OCI-M1 (cell line): ENCODE measurements at regions not wholly inside any gene's neighbourhood (a gene's known extent, or its start where the extent isn't known, plus 50 kb on each side); places are given as distances from the start of the nearest gene placed in this dataset.
A peak's percentile ranks its signal among the peaks of the same experiment; 100 is the strongest.

Experiments used
- DNase-seq: peaks from one replicate; lab custom pipeline; 2025; lab: John Stamatoyannopoulos, UW

DNA sequence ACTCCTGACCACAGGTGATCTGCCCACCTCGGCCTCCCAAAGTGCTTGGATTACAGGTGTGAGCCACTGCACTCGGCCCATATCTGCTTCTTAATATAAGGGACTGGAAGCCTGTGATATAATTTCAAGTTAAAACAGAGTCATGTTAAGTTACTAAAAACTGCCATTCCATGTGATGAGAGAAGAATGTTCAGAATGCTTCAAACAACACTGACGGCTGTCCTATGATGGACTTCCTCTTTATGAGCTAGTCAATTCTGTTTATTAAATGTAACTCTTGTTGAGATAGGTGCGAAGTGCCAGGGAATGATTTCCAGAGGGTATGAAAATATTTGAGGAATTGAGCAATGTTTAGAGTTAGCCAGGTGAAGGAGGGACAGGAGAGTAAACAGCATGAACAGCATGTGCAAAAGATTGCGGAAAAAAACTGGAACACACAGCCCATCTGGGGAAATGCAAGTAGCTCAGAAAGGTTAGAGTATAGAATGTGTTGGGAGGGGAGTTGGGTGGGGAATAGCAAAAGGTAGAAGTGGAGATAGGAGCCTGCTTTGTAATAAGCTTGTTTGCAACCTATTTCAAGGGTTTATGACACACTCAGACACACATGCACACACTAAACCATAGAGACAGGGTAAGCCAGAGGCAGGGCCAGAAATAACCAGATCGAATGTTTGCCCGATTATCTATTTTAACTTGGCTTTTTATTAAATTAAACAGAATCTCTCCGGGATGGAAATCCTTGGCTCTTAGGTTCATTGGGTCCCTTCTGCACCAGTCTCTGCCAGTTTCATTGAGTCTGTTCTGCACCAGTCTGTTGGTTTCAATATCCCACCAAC lies 135.6 kb upstream of the COX10 start:
- no peak for DNase-seq

DNA sequence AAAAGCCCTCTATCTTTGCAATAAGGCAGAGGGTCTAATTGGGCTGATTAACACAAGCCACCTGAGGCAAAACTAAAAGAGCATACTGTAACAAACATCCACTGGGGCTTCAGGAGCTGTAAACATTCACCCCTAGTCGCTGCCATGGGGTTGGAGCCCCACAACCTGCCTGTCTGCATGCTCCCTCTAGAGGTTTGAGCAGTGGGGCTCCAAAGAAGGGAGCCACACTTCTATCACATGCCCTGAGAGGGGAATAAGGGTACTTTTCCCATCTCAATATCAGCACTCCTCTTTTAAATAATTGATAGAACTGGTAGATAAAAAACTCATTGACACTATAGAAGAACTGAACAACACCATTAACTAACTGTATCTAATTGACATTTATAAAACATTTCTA lies 130.1 kb upstream of the COX10 start:
- no peak for DNase-seq

DNA sequence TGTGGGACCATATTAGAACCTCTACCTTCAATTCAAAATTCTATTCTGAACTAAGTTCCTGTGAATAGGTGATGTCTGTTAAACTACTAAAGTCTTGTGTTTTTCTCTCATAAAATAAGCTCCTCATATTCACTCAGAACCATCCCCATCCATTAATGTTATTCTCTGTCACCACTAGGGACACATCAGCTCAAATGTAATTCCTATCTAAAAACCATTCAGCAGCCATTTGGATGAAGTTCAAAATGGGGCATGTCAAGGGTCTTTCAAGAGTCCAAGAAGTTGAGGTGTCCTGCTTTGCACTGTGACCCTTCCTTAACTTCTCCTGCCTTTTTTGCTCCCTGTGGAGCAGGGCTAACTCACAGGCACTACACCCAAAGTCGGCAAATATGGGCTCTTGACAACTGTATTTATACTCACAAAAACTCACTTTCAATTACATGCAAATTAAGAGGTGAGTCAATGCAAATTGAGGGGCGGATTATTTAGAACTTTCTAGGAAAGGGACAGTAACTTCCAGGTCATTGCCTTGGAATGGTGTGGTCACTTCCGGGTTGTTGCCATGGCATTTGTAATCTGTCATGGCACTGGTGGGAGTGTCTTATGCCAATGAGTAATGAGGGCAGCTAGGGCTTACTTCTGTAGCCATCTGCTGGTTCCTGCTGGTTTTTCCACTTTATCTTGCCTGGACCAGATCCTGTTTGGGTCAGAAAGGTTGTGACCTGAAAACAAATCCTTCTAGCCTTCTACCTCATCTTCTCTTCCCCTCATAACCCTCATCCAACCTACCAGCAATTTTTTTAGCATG lies 128.2 kb upstream of the COX10 start:
- DNase-seq = peak; percentile 94

DNA sequence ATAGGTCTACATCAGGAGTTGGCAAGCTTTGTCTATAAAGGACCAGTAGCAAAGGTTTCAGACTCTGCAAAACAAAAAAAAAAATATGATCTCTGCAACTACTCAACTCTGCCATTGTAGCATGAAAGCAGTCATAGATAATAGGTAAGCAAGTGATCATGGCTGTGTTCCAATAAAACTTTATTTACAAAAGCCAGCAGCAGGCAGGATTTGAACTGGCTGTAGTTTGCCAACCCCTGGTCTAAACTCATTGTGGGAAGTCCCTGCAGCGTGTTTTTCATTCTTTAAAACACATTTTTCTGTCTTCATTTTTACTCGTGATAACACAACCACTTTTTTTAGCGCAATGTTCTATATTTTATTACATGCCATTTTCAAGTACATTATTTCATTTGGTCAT lies 127.5 kb upstream of the COX10 start:
- DNase-seq = no peak

DNA sequence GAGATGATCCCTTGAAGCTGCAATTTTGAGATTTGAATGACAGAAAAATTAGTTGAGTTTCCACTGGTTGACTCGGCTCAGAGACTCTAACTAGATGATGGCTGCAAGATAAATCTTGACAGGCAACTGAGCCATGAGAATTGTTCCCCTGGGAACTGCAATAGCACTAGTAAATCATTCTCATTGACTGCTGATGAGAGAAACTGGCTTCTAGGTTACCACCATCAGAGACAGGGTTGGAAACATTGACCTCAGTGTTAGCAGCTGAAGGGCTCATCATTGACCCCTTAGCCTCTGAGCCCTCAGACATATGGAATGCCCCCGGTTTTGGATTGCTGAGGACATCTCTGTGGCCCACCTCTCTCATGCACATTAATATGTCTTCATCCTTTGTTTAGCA lies 125.4 kb upstream of the COX10 start:
- DNase-seq = no peak

DNA sequence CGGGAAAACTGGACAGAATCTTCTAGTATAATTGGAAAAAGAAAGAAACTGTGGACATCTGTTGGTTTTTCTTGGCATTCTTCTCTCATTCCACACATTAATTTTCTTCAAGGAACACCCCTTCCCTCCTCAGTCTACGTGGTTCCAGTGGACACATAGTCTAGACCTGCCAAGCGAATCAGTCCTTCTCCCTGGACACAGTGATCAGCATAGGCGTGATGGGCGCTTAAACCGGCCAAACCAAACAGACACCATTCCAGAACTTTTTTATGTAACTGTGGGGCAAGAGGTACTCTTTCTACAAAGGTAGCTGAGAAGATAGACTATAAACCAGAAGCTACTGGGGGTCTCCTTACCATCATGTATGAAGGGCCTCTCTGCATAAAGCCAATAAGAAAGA lies 121.8 kb upstream of the COX10 start:
- DNase-seq = no peak

DNA sequence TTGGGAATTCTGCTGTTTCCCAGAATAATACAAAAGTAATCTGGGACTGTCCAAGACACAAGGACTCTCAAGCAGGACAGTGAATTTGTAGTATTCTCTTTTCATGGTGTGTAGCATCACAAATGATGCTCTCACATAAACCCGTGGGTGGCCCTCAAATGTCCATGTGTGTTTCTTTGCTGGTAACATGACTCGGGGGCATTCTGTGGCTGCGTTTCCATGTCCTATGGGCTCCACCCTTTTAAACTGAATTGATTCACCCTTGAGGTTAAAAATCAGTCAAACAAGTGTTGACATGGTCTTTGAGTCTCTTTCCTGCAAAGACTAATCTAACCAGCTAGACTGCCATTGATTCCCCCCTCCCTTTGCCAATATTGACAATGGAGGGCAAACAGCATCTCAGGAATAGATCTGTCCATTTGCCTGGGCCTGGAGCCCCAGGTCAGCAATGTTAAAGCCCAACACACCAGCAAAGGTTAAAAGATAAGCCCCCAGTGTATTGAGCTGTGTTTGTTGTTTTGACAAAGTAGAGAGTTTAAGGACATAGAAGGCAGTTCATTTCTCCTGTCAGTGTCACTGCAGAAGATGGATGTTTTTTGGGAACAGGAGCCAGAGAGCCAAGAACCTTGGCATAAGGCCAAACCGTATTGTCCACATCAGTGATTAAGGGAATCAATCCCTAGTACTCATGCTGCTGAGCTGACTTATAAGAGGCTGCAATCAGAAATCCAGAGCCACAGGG lies 117.1 kb upstream of the COX10 start:
- no peak for DNase-seq

DNA sequence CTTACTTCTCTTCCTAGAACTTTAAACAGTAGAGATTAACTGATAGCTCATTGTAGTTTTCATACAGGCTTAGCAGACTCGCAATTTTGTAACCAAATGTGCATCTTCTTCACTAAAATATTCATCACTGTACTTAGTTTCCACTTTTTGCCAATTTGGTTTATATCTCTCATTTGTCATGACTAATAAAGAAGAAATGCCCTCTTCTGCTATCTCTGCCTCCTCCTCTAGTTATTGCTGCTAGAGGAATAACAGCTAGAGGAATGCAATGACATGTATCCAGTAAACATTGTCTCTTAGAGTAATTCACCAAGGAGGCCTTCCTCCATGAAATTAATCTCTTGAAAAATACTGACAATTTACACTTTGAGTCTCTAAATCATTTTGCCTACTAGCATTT lies 115.5 kb upstream of the COX10 start:
- no peak for DNase-seq

DNA sequence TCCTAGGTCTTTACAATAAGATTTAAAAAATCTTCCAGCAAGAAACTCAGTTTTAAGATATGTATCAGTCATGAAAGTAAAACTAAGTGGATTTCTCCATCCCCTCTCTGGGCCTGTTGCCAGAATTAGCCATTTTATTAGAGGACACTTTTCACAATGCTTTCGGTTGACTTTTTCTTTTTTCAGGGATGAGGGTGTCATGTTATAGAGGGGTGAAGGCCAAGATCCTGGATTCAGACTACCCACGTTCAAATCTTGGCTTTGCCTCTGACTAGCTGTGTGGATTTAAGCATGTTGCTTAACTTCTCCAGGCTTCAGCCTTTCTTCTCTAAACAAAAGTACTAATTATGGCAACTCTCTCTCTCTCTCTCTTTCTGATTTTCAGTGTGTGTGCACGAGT lies 111.7 kb upstream of the COX10 start:
- DNase-seq = peak; percentile 34

DNA sequence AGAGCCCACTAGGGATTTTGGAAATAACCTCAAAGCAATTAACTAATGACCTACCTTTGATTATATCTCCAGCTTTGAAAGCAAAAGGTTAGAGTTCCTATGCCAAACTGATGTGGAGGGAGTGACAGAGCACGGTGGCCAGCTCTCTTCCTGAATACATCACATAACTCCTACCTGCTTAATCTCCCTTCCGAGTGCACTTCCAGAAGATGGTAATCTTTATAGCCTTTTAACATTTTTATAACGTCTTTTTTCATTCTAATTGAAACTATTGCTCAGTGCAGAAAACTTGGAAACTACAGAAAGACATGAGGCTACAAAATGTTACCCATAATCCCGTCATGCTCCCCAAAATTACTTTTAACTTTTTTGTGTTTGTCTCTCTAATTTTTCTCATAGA lies 110.5 kb upstream of the COX10 start:
- no peak for DNase-seq

DNA sequence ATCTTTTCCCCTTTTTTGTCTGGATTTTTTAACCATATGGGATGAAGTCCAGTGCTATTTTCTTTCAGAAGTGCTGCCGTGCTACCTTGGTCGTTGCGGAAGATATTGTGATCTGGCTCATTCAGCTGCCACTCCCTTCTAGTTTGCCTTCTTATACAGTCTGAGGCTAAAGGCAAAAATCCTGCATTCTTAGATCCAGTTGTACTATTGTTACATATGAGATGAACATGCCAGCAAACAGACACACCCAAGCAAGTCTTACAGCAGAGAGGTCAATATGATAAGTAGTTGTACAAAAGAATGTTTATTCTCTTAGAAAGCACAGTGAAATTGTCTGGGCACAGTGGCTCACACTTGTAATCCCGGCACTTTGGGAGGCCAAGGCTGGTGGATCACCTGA lies 108.0 kb upstream of the COX10 start:
- no peak for DNase-seq

DNA sequence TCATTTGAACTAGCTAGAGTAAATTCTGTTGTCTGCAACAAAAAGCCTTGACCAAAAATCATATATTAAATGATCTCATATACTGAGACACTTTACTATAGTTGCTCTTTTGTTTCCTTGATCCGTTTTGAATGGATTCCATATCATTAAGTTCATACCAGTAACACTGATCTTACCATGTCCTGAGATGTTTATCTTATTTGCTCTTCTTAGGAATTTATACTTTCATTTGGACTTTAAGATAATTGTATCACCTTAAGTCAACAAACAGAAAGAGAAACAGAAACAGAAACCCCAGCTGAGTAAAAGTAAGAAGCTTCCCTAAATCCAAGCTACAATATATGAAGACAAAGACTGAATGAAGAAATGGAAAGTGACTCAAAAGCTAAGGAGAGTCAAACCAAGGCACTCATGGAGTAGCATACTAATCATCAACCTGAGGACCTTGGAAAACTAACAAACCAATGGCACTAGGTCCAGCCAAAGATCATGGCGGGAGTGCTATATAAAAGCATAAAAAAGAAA lies 106.5 kb upstream of the COX10 start:
- DNase-seq = peak; percentile 68

DNA sequence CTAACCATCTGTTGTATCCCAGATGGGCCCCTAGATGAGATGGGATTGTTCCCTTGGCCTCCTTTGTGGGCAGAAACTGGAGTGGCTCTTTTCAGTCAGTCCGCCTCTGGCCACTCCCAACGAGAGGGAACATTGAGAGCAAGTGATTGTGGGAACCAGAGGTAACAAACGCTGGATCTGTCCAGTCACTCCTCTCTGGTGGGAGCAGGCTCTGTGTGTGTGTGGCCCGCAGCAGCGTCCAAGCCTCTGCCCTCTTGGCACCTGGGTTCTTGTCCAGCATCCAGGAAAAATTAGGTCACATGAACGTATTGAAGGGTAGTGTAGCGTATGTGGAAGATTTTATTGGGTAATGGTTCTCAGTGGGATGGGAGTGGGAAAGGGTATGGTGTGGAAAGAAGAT lies 101.9 kb upstream of the COX10 start:
- no peak for DNase-seq

DNA sequence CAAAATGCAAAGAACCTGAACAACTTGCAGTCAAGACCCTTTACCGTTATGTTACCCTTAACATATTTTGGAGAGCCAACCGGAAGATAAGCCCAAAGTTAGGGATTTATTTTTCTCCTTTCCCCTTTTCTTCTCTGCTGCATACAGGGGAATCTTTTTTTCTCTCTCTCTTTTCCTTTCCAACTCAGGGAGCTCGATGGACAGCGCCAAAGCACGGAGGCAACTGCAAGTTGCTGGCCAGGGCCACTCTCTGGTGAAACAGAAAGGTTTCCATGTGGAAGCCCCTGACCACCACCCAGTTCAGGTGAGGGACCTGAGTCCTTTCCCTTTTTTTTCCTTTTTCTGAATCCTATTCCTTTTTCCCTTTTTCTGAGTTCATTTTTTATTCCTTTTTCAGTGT lies 98.8 kb upstream of the COX10 start:
- DNase-seq = no peak

DNA sequence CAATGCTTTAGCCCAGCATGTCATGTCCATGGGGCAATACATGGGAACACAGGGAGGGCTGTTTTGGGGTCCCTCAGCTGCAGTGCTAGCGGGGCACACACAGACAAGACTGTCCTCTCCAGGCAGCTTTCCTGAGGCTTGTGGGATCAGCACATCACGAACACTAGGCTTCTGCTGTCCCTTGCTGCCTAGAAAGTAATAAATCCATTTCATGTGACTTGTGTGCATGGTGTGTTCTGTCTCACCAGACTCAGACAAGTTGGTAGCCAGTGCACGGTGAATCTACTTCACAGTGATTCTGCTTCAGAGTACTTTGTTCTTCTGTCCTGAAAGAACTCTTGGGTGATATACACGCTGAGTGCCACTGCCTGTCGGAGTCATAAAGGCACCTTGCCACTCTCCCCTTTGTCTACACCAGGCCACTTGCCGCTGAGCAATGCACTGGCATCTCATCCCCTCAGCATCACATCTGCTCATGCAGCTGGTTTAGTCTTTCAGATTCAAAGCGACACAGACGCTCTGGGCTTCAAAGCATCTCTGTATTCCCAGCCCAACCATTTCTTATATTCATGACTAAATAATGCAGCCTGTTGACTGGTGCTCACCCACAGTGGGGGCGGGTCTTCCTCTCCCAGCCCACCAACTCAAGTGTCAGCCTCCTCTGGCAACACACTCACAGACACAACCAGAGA lies 95.2 kb upstream of the COX10 start:
- no peak for DNase-seq

DNA sequence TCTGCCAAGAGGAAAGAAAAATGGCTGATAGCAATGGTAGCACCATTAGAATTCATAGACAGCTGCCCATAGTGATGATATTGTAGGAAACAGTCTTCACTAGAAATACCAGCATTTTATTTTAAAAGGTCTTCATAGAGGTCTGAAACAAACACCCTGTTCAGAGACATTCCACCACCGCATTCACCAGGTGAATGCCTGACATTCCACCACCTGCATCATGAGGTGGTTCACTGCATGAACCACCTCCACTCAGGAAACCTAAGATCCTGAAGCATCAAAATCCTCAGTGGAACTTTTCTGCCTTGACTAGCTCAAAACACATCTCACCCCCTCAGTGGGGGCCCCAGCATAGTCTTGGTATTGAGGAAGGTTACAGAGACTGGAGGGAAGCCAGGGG lies 91.5 kb upstream of the COX10 start:
- no peak for DNase-seq

DNA sequence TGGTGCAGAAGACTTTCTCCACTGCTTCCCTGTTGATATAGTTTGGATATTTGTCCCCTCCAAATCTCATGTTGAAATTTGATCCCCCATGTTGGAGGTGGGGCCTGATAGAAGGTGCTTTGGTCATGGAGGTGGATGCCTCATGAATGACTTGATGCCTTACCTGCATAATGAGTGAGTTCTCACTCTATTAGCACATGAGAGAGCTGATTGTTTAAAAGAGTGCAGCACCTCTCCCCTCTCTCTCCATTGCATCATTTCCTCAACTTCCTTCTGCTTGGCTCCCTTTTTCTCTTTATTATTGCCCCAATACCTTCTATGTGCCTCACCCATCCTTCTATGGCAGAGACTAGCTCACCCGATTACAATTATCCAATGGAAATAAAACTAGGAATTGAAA lies 90.8 kb upstream of the COX10 start:
- no peak for DNase-seq

DNA sequence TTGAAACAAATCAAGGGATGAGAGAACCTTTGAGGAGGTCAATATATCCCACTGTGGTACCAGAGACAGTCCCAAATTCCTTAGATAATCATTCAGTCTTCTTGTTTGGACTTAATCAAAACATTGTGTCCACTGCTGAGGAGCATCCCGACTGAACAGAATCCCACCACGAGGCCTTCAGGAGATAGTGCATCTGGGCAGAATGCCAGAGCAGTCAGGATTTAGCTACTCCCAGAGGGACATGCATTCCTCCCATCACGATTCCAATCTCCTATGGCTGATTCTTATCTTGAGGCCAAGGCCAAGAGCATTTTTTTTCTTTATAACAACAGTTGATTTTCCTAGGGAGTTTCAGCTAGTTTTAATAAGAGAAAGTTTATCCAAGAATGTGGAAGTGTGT lies 87.4 kb upstream of the COX10 start:
- DNase-seq = no peak

DNA sequence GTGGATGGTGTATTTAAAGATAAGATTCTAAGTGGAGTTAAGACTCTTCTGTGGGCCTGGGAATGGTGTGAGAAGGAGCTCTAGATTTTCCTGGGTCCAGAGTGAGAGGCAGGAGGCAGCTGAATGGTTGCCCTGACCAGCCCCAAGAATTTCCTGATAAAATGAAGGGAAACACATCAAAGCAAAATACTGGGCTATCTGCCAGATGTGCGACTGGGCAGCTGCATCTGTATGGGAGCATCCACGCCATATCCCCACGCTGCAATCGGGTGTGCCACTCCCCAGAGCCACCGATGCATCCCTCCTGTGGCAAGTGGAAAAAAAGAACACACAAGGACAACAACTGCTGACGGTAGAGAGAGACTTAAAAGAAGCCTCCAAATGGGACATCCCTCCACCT lies 84.3 kb upstream of the COX10 start:
- DNase-seq = no peak

DNA sequence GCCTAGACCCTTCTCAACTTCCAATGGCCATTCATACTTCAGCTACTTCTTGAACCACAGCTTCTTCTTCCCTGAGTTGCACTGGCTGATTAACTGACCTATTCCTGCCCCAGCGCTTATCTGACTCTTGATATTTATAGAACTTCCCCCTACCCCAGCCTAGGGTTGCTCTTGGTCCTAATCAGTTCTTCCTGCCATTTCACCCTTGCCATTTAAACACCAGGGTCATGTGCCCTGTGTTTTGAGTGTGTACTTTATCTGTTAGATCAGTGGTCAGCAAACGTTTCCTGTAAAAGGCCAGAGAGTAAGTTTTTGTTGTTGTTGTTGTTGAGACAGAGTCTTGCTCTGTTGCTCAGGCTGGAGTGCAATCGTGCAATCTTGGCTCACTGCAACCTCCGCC lies 82.4 kb upstream of the COX10 start:
- DNase-seq = peak; percentile 90

DNA sequence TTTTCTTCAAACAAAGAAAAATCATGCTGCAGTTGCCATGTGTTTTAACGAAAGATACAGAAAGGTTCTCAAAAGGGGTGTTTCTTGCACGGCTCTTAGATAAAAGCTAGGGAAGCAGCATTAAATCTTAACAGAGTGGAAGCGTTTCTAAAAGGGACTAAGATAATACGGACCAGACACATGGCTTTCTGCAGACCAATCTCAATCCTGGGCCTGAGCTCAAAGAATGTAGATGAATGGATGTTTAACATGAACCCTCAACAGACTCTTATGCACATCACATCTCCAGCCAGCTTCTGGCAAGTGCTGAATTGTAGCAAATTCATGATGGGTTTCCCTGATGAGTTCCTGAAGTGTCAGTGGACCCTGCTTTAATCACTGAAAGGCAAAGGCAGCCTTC lies 80.2 kb upstream of the COX10 start:
- no peak for DNase-seq

DNA sequence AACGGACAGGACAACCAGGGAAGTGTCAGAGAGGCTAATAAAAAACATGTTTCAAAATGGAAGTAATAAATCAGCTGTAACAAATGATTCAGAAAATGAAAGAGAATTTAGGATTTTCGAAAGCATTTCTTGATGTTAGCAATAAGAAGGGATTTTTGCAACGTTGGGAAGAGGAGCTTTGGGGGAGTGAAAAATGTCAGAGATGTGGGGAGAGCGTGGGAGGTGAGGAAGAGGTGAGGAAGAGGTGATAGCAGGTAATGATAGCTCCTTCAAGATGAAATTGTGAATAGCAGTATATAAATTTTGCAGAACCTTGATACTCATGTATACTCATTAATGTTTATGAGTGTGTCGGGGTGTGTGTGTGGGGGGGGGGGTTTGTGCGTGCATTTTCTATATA lies 76.2 kb upstream of the COX10 start:
- DNase-seq = no peak
